Motor neuron (in vitro differentiated cells): ENCODE measurements at regions not wholly inside any gene's neighbourhood (a gene's known extent, or its start where the extent isn't known, plus 50 kb on each side); places are given as distances from the start of the nearest gene placed in this dataset.

Experiments
- ATAC-seq, 8 experiments: fragments of 200-7000 bp; cut with Tn5 transposase; replicated peaks in 6 of 8; 2 replicates each; pipeline ENCODE4 v1.8.0; 2021; ENCODE audit warnings: mild to moderate bottlenecking in 8 of 8, moderate library complexity in 8 of 8
- H3K27ac ChIP-seq, 2 donors: fragments of 250-450 bp; sonication (Bioruptor Pico); 2 replicates each; pipeline ENCODE4 v1.9.0; 2021; ENCODE audit warnings: antibody characterized with exemption in 2 of 2, mild to moderate bottlenecking in 2 of 2, moderate library complexity in 1 of 2
- H3K4me1 ChIP-seq, 2 donors: fragments of 250-450 bp; sonication (Bioruptor Pico); replicated peaks in 1 of 2; 2 replicates each; pipeline ENCODE4 v1.6.1; 2021; ENCODE audit warnings: antibody characterized with exemption in 2 of 2, mild to moderate bottlenecking in 2 of 2, moderate library complexity in 1 of 2
- H3K4me3 ChIP-seq, 5 donors: fragments of 250-450 bp; sonication (Bioruptor Pico); 2 replicates each; pipeline ENCODE4 v1.9.0; 2021; ENCODE audit warnings: antibody characterized with exemption in 5 of 5, mild to moderate bottlenecking in 5 of 5, moderate library complexity in 4 of 5
- WGBS, 10 experiments: fragments of 450-650 bp; shearing (Covaris generic); methylation state at CpG; one replicate each; pipeline ENCODE4 v1.0.0; 2022; 5-methylcytosine and 5-hydroxymethylcytosine counted together
- in situ Hi-C, 9 experiments: fragments of 400-800 bp; cut with MboI; loops; one replicate each; pipeline ENCODE4 v1.15.0; 2021; ENCODE audit warnings: low sequenced_read_pairs in 9 of 9, low pct_unique_long_range_greater_than_20kb in 2 of 9; ENCODE audit not compliant: unreplicated experiment in 9 of 9

GRCh38 chr13:106034201-106034600, 501.3 kb downstream of the EFNB2 start:
- ATAC-seq, result peak in 2 of 8 experiments; percentile 15 to 25
- Histone ChIP-seq H3K4me1 (peaks cover 10 to 15% of the 10 kb centered on the region in 2 donors), H3K4me3 (no peak overlapping the region), H3K27ac (no peak overlapping the region)
- WGBS, 10 experiments, result 28 to 100% (median 73%) methylated on average over 1 to 6 of the region's 6 CpGs
- in situ Hi-C loops, result no loop called here

GRCh38 chr13:106033659-106034058, 501.8 kb downstream of the EFNB2 start:
- ATAC-seq, result peak in 2 of 8 experiments; percentile 84 to 91
- Histone ChIP-seq H3K27ac (no peak overlapping the region), H3K4me3 (no peak overlapping the region), H3K4me1 (peaks cover 10 to 15% of the 10 kb centered on the region in 2 donors)
- in situ Hi-C loops, result no loop called here
- WGBS, 10 experiments, result 0 to 100% (median 54%) methylated on average over 1 to 2 of the region's 2 CpGs; no CpG with 5 or more reads in 2 of the 10 experiments

GRCh38 chr13:106032441-106032840, 503.0 kb downstream of the EFNB2 start:
- in situ Hi-C loops, result no loop called here
- no peak for ATAC-seq
- peaks cover 10 to 15% of the 10 kb centered on the region in 2 donors for H3K4me1 ChIP-seq
- WGBS, 10 experiments, result 83 to 100% (median 96%) methylated on average over 1 to 2 of the region's 2 CpGs; no CpG with 5 or more reads in 1 of the 10 experiments
- H3K27ac ChIP-seq, result no peak overlapping the region
- H3K4me3 ChIP-seq, result no peak overlapping the region

GRCh38 chr13:106029676-106030290, 505.7 kb downstream of the EFNB2 start:
- H3K27ac ChIP-seq, result no peak overlapping the region
- peaks cover 10 to 15% of the 10 kb centered on the region in 2 donors for H3K4me1 ChIP-seq
- ATAC-seq, result peak in 4 of 8 experiments; percentile 33 to 96 (median 46)
- H3K4me3 ChIP-seq, result no peak overlapping the region
- WGBS, 10 experiments, result 53 to 91% (median 71%) methylated on average over 3 to 7 of the region's 7 CpGs; no CpG with 5 or more reads in 2 of the 10 experiments
- in situ Hi-C loops, result no loop called here

DNA sequence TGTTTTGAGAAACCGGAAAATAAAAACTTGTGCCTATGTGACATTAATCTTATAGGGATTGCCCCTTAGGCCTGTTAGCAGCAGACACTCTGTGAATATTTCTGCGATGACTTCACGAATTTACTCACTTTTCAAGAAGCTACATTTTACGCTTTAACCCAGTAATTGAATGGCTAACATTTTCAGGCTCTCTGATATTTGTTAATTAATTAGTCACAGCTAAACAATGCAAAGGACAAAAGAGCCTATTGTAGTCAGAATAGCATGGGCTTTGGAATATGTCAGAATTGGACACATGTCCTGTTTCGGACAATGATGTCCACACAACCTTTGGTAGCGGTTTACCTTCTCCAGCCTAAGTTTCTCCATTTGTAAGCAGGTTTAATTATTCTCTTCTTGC, 506.6 kb downstream of the EFNB2 start:
- H3K27ac ChIP-seq, result no peak overlapping the region
- H3K4me3 ChIP-seq, result no peak overlapping the region
- ATAC-seq, result no peak
- WGBS, 10 experiments, result 28 to 100% (median 65%) methylated on average over 1 to 6 of the region's 6 CpGs
- peaks cover 10 to 15% of the 10 kb centered on the region in 2 donors for H3K4me1 ChIP-seq
- in situ Hi-C loops, result no loop called here

DNA sequence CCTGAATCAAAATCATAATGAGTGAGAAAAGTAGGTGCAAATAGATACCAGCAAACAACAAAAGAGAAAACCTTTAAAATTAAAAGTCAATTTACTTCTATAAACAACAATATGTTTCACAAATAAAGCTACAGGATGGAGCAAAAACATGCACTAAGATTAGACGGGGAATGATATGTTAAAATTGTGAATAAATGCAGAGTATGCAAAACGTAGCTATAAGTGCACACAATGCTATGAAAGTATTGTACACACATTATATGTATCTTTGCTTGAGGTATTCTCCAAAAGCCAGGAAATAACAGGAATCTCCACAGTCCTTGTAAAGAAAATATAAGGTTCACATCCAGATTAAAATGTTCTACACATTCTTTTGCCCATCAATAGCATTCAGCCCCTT, 523.9 kb downstream of the EFNB2 start:
- Histone ChIP-seq H3K4me3 (no peak overlapping the region), H3K4me1 (no peaks in the 10 kb centered on the region), H3K27ac (no peak overlapping the region)
- in situ Hi-C loops, result no loop called here
- ATAC-seq, result no peak
- 0 to 72% (median 35%) methylated on average over 2 of the region's 2 CpGs; no CpG with 5 or more reads in 2 of the 10 experiments for WGBS, 10 experiments

GRCh38 chr13:106010836-106011235, 524.6 kb downstream of the EFNB2 start:
- H3K4me1 ChIP-seq, result no peaks in the 10 kb centered on the region
- in situ Hi-C loops, result no loop called here
- WGBS, 10 experiments, result 32 to 100% (median 83%) methylated on average over 1 to 3 of the region's 3 CpGs; no CpG with 5 or more reads in 1 of the 10 experiments
- no peak overlapping the region for H3K27ac ChIP-seq
- H3K4me3 ChIP-seq, result no peak overlapping the region
- ATAC-seq, result no peak

- Histone ChIP-seq H3K4me3 (no peak overlapping the region), H3K27ac (no peak overlapping the region), H3K4me1 (no peaks in the 10 kb centered on the region)
- in situ Hi-C loops, result no loop called here
- no peak for ATAC-seq
Measured at GRCh38 chr13:106008540-106008939, 526.9 kb downstream of the EFNB2 start.

DNA sequence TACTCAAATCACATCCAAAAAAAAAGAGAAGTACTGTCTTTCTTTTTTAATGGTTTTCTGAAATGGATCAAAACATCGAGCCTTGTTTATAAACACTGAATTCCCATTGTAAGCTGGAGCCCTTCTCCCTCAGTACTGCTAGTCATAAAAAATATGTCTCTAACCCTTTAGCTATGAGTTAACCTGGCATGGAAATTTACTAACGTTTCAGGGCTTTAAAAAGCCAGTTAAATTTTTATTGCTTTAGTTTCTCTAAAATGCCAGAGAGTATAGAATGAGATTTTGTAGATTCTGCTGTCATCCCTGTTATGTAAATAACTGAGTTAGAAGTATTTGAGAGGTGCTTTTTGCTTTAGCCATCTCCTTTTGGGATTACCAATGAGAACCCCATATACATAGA, 528.3 kb downstream of the EFNB2 start:
- in situ Hi-C loops, result no loop called here
- Histone ChIP-seq H3K4me1 (no peaks in the 10 kb centered on the region), H3K4me3 (no peak overlapping the region), H3K27ac (no peak overlapping the region)
- ATAC-seq, result no peak
- 7 to 100% (median 40%) methylated on average over 1 to 2 of the region's 2 CpGs; no CpG with 5 or more reads in 1 of the 10 experiments for WGBS, 10 experiments

DNA sequence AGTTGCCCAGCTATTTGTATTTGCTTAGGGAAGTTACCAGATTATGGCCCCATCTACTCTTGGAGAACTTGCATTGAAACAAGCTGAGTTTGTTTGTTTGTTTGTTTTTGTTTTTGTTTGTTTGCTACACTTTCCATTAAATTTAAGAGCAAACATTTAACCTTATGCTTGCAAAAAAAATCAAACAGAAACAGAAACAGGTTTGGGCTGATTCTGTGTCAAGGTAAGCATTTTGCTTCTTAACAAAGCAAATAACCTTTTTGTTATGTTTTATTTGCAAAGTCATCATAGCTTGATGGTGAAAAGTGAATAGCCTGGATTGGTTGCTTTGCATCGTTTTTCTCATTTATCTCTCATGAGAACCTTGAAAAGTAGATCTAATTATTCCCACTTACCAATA, 531.8 kb downstream of the EFNB2 start:
- 0 to 100% (median 63%) methylated on average over 1 of the region's 1 CpG; no CpG with 5 or more reads in 4 of the 10 experiments for WGBS, 10 experiments
- H3K4me3 ChIP-seq, result no peak overlapping the region
- in situ Hi-C loops, result no loop called here
- H3K4me1 ChIP-seq, result no peaks in the 10 kb centered on the region
- H3K27ac ChIP-seq, result no peak overlapping the region
- no peak for ATAC-seq

DNA sequence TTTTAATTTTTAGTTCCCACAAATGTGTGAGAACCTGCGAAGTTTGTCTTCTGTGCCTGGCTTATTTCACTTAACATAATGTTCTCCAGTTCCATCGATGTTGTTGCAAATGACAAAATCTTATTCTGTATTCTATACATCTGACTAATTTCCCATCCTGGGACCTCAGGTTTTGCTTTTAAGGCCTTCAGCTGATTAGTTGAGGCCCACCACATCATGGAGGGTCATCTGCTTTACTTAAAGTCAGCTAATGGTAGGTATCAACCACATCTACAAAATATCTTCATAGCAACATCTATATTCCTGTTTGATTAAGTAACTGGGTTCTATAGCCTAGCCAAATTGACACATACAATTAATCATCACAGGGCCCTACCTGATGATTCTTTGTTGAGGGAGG, 534.0 kb downstream of the EFNB2 start:
- H3K4me3 ChIP-seq, result no peak overlapping the region
- in situ Hi-C loops, result no loop called here
- peaks cover under 1 to 16% of the 10 kb centered on the region in 2 donors for H3K4me1 ChIP-seq
- 50 to 100% (median 85%) methylated on average over 1 to 2 of the region's 2 CpGs; no CpG with 5 or more reads in 4 of the 10 experiments for WGBS, 10 experiments
- no peak overlapping the region for H3K27ac ChIP-seq
- no peak for ATAC-seq

DNA sequence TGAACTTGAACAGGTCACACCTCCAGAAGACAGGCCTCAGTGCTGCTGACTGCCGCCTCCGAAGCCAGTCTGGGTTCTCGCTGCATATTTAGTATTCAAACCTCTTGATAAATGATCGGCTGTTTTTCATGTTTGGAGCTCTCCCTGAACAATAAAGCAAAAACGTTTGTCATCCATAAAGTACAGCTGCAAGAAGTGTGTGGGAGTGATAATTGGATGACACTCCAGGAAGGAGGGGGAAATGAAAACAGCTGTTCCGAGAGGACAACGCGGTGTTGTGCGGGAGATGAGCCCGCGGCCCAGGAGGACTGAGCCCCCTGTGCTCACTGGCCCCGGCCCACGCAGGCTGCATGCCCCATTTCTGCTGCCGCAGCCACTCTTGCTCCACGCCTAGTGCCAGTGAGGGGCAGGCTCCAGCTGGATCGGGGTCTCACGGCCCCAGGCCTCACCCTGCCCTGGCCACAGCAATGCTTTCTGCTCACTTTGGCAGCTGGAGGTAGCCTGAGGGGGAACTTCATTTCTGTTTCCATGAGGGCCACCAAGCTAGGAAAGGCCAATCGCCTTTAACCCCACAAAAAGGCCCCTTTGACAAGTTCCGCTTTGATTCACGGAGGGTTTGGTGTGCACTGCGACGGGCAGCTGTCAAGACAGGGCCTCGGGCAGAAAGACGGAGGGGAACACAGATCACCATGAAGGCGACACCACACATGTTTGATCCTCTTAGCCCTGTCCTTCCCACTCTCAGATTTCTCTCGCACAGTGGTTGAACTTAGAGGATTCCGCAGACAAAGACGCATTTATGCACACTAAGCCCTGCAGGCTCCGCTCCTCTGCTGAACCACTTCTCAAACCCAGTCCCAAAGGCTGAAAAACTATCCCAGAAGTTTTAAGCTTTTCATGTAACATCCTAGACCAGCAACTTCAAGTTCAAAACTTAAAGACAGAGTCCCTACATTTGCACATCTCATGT, 537.6 kb downstream of the EFNB2 start:
- peaks cover 9 to 21% of the 10 kb centered on the region in 2 donors for H3K4me1 ChIP-seq
- peak in 6 of 8 experiments; percentile 13 to 81 (median 78) for ATAC-seq
- peak overlapping the region in 1 of 2 donors; percentile 53 for H3K27ac ChIP-seq
- in situ Hi-C loops, result no loop called here
- WGBS, 10 experiments, result 0 to 87% (median 65%) methylated on average over 1 to 15 of the region's 29 CpGs; no CpG with 5 or more reads in 1 of the 10 experiments
- no peak overlapping the region for H3K4me3 ChIP-seq

GRCh38 chr13:105996391-105997025, 539.0 kb downstream of the EFNB2 start:
- in situ Hi-C loops, result no loop called here
- Histone ChIP-seq H3K4me3 (no peak overlapping the region), H3K27ac (no peak overlapping the region), H3K4me1 (peaks cover 17 to 24% of the 10 kb centered on the region in 2 donors)
- WGBS, 10 experiments, result 73 to 100% (median 95%) methylated on average over 1 to 7 of the region's 13 CpGs; no CpG with 5 or more reads in 1 of the 10 experiments
- peak in 4 of 8 experiments; percentile 47 to 60 (median 59) for ATAC-seq
